Left lung (tissue), 4 donors: ENCODE measurements at regions not wholly inside any gene's neighbourhood (a gene's known extent, or its start where the extent isn't known, plus 50 kb on each side); places are given as distances from the start of the nearest gene placed in this dataset.
"Not testable (repeated sequence)": the region's sequence is repeated elsewhere in the genome, so short reads cannot be mapped to it uniquely, and the experiment has no call there.

ENCODE experiments used
- ATAC-seq: fragments of 200-7000 bp; cut with Tn5 transposase; one replicate; pipeline ENCODE4 v1.9.1; 2020; ENCODE audit warnings: moderate library complexity
- DNase-seq, 4 donors: peaks; one replicate each; pipeline ENCODE4 v3.0.0-alpha.2; 2013 to 2020
- H3K27ac ChIP-seq, 2 donors: fragments of 200-600 bp; sonication (generic) in 1 of 2; one replicate each; pipeline versions ENCODE4 v1.5.0 to v1.8.0; 2020 to 2021
- H3K27me3 ChIP-seq, 2 donors: fragments of 200-600 bp; sonication (generic) in 1 of 2; one replicate each; pipeline versions ENCODE4 v1.5.0 to v1.8.0; 2020 to 2021
- H3K36me3 ChIP-seq, 2 donors: fragments of 200-600 bp; sonication (generic) in 1 of 2; one replicate each; pipeline versions ENCODE4 v1.5.0 to v1.8.0; 2020 to 2021
- H3K4me1 ChIP-seq, 2 donors: fragments of 200-600 bp; one replicate each; pipeline ENCODE4 v1.8.0; 2021
- H3K4me3 ChIP-seq, 2 donors: fragments of 200-600 bp; sonication (generic) in 1 of 2; one replicate each; pipeline versions ENCODE4 v1.5.0 to v1.8.0; 2020 to 2021; ENCODE audit warnings: mild to moderate bottlenecking in 1 of 2
- H3K9me3 ChIP-seq, 2 donors: fragments of 200-600 bp; sonication (generic) in 1 of 2; one replicate each; pipeline versions ENCODE4 v1.5.0 to v1.8.0; 2020 to 2021
- intact Hi-C, 2 donors: fragments of 100-400 bp; cut with DNase I; formaldehyde crosslinking; loops; one replicate each; pipeline versions ENCODE4 v1.11.2 to v1.14.2; 2022
- donor health status: DM: no; HTN: yes; CAD: no.
- donor health status: DM: no; HTN: no; CAD: no.

DNA sequence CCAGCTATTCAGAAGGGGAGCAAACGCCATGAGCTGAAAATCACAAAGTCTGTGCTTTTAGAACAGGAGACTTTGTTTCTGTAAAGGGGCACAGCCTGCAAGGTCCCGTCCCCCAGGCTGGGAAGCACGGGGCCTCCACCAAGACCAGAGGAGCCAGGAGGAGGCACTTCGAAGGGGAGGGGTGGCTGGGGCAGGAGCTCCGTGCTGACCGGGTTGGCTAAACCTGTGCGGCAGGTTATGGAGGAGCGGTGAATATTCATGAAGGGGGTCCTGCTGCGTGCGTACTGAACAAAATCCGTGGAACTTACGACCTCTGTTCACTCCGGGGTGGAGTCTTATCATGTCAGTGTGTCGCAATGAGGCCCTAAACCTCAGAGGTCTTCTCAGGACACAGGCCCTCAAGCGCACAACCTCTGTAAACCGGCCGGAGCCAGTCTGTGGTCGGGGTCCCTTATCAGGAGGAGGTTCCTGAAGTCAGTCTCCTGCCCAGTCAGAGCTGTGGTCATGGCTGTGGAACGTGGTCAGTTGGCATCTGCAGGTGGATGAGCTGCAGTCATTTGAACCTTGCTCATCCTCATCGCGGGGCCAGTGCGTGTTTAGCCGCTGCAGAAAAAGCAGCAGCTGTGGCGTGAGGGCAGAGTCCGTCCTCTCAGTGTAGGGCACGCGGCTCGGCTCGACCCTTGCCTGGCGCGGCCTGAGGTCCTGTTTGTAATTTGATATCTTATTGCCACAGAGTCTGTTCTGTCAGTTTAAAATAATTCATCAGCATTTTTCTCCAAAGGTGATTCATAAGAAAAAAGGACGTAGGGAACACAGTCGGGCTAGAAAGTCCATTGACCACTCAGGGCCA lies 5507.7 kb upstream of the TPTE start:
- ATAC-seq = peak; percentile 53
- not testable (repeated sequence) for H3K9me3 ChIP-seq, DNase-seq

DNA sequence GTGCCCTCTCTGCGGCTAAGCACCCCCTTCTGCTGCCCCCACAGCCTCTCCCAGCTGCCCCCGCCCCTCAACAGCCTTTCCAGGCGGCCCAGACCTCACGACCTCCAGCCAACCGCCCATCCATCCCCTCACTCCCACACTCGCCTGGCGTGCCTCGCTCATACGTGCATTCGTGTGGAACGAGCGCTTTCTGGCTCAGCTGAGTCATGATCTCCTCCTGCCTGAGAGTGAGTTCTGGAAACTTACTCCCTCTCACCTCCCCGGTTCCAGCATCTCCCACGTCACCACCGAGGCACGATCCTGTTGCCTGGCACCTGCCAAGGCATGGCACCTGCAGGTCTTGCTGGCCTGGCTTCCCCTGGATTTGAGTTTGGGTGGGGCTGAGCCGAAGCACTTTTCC lies 5506.2 kb upstream of the TPTE start:
- intact Hi-C loops, H3K4me3 ChIP-seq, H3K9me3 ChIP-seq, DNase-seq, H3K27ac ChIP-seq, H3K4me1 ChIP-seq, H3K36me3 ChIP-seq, ATAC-seq, H3K27me3 ChIP-seq: not testable (repeated sequence)

More for the DNA sequence above, 5507.7 kb upstream of the TPTE start:
- H3K36me3 ChIP-seq, H3K27ac ChIP-seq, H3K4me1 ChIP-seq, intact Hi-C loops, H3K4me3 ChIP-seq, H3K27me3 ChIP-seq: not testable (repeated sequence)

DNA sequence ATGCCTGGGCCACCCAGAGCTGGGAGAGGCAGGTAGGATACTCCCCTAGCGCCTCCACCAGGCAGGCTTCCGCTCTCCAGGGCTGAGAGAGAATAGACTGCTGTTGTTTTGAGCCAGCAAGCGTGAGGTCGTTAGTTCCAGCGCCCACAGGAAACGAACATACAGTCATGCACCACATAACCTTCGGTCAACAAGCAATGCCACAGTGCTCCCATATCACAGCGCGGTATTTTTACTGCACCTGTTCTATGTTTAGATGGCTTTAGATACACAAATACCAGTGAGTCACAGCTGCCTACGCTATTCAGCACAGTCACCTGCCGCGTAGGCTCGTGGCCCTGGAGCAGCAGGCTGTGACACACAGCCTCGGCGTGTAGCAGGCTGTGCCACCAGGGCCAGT lies 5502.3 kb upstream of the TPTE start:
- H3K4me1 ChIP-seq, ATAC-seq, H3K27me3 ChIP-seq, H3K36me3 ChIP-seq, DNase-seq, H3K9me3 ChIP-seq, H3K4me3 ChIP-seq, intact Hi-C loops, H3K27ac ChIP-seq: not testable (repeated sequence)

DNA sequence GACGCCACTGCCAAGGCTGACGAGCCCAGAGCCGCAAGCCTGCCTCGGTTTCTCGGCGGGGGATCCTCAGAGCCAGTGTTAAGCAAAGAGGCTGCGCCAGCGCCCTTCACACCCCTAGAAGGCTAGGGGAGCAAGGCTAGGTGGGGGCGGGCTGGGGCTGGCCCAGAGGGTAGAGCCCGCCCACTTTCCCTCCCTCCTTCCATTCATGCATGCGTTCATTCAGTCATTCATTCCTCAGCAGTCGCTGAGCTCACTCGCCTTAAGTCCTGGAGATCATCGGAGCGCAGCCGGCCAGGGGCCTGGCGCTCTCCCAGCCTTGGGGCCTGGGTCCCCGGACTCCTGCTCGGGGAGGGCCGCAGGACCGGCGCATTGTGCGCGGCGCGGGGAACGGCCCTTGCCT lies 5499.6 kb upstream of the TPTE start:
- H3K27me3 ChIP-seq, H3K27ac ChIP-seq, H3K4me1 ChIP-seq, H3K36me3 ChIP-seq, H3K4me3 ChIP-seq, intact Hi-C loops, H3K9me3 ChIP-seq, DNase-seq: not testable (repeated sequence)
- ATAC-seq = peak; percentile 63

- DNase-seq, H3K9me3 ChIP-seq, H3K4me1 ChIP-seq, intact Hi-C loops, H3K4me3 ChIP-seq, H3K36me3 ChIP-seq, H3K27me3 ChIP-seq, H3K27ac ChIP-seq: not testable (repeated sequence)
- peak; percentile 91 for ATAC-seq
These were observed 5499.1 kb upstream of the TPTE start for GRCh38 chr21:5022254-5022653.

DNA sequence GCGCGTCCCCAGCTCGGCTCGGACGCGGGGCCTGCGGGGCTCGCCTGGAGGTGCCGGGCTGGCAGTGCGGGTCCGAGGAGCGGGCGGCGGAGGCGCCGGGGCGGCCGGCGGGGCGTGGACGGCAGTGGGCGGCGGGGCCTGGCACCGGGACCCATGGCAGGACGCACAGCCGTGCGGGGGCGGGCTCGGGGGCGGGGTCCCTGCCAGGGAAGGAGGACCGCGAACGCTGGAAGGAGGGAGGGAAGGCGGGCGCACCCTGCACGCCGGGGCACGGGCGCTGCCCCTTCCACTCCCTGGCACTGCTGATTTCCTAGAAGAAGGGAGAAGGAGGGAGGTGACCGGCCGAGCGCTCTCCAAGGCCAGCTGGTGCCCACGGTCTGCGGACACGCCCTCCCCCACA lies 5498.6 kb upstream of the TPTE start:
- H3K27ac ChIP-seq, H3K4me3 ChIP-seq, H3K9me3 ChIP-seq, H3K27me3 ChIP-seq, intact Hi-C loops, H3K36me3 ChIP-seq, H3K4me1 ChIP-seq, DNase-seq: not testable (repeated sequence)
- peak; percentile 77 for ATAC-seq

GRCh38 chr21:5035147-5035546 lies 5486.2 kb upstream of the TPTE start:
- H3K4me3 ChIP-seq, intact Hi-C loops, ATAC-seq: not testable (repeated sequence)

GRCh38 chr21:5035587-5035986 lies 5485.8 kb upstream of the TPTE start:
- DNase-seq = peak in 1 of 4 donors; percentile 0
- H3K4me3 ChIP-seq, intact Hi-C loops, H3K4me1 ChIP-seq, H3K36me3 ChIP-seq, ATAC-seq, H3K9me3 ChIP-seq, H3K27me3 ChIP-seq, H3K27ac ChIP-seq: not testable (repeated sequence)

More at GRCh38 chr21:5035147-5035546, 5486.2 kb upstream of the TPTE start:
- not testable (repeated sequence) for H3K27me3 ChIP-seq, H3K27ac ChIP-seq, H3K9me3 ChIP-seq, H3K4me1 ChIP-seq, DNase-seq, H3K36me3 ChIP-seq

DNA sequence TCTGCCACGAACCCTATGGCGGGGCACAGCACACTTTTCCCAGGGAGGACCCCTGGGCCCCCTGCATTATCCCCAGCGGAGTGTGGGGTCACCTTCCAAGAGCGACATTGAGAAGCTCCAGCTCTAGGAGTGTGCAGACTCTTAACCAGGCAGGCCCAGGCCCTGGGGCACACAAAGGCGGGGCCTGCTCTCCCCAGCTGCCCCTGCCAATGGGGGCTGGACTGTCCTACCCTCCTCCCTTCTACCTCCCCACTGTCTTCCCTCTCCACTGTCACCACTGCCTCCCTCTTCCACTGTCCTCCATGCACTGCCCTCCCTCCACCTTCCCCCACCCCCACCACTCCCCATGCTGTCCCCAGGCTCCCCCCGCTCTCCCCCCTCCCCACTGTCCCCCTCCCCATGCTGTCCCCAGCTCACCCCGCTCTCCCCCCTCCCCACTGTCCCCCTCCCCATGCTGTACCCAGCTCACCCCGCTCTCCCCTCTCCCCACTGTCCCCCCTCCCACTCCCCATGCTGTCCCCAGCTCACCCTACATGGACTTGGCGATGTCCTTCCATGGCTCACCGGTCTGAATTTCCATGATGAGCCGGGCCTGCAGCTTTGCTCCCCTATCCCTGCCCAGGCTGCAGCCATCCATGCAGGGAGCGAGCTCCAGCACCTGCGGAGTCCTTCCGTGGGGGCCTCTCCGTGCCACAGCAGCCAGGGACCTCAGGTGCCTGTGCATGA lies 5483.6 kb upstream of the TPTE start:
- H3K4me3 ChIP-seq, intact Hi-C loops, H3K27me3 ChIP-seq, H3K4me1 ChIP-seq, H3K27ac ChIP-seq, H3K9me3 ChIP-seq, H3K36me3 ChIP-seq, ATAC-seq: not testable (repeated sequence)
- DNase-seq = peak in 1 of 4 donors; percentile 10

DNA sequence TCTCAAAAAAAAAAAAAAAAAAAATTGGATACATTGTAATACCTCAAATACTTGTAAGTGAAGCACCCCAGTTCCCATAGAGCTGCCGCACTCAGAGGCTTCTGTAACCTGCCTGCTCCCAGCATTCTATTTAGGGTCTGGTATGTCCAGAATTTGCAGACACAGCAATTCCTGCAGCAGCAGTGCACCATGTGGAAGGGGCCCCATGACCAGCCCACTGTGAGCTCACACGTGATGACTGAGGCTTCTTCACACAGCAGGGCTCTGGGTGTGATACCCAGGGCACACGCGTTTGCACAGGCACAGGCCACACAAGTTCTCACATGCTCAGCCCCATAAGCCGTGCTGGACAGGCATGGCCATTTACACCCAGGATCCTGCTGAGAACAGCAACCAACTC lies 5481.5 kb upstream of the TPTE start:
- H3K4me1 ChIP-seq, H3K4me3 ChIP-seq, H3K27ac ChIP-seq, H3K9me3 ChIP-seq, intact Hi-C loops, DNase-seq, H3K27me3 ChIP-seq, H3K36me3 ChIP-seq: not testable (repeated sequence)
- peak; percentile 41 for ATAC-seq

GRCh38 chr21:5042583-5042982 lies 5478.8 kb upstream of the TPTE start:
- H3K4me1 ChIP-seq, H3K9me3 ChIP-seq, H3K27me3 ChIP-seq, DNase-seq, H3K4me3 ChIP-seq, intact Hi-C loops, H3K36me3 ChIP-seq, H3K27ac ChIP-seq, ATAC-seq: not testable (repeated sequence)

- H3K36me3 ChIP-seq, intact Hi-C loops, H3K27ac ChIP-seq, ATAC-seq, H3K4me3 ChIP-seq, H3K4me1 ChIP-seq, H3K27me3 ChIP-seq, H3K9me3 ChIP-seq, DNase-seq: not testable (repeated sequence)
These were observed 5476.6 kb upstream of the TPTE start for GRCh38 chr21:5044812-5045211.

DNA sequence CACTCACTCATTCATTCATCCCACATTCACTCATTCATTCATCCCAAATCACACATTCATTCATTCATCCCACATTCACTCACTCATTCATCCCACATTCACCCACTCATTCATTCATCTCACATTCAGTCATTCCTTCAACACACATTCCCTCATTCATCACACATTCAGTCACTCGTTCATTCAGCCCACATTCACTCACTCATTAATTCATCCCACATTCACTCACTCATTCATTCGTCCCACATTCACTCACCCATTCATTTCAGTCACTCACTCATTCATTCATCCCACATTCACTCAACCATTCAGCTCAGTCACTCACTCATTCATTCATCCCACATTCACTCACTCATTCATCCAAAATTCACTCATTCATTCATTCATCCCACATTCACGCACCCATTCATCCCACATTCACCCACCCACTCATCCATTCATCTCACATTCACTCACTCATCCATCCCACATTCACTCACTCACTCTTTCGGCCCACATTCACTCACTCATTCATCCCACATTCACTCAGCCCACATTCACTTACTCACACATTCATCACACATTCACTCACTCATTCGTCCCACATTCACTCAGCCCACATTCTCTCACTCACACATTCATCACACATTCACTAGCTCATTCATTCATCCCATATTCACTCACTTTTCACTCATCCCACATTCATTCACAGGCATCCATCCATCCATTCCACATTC lies 5469.9 kb upstream of the TPTE start:
- H3K36me3 ChIP-seq, H3K27ac ChIP-seq, H3K9me3 ChIP-seq, H3K4me1 ChIP-seq, H3K4me3 ChIP-seq, DNase-seq, H3K27me3 ChIP-seq, intact Hi-C loops, ATAC-seq: not testable (repeated sequence)
